ENCODE measurements at regions not wholly inside any gene's neighbourhood (a gene's known extent, or its start where the extent isn't known, plus 50 kb on each side); places are given as distances from the start of the nearest gene placed in this dataset.

DNA sequence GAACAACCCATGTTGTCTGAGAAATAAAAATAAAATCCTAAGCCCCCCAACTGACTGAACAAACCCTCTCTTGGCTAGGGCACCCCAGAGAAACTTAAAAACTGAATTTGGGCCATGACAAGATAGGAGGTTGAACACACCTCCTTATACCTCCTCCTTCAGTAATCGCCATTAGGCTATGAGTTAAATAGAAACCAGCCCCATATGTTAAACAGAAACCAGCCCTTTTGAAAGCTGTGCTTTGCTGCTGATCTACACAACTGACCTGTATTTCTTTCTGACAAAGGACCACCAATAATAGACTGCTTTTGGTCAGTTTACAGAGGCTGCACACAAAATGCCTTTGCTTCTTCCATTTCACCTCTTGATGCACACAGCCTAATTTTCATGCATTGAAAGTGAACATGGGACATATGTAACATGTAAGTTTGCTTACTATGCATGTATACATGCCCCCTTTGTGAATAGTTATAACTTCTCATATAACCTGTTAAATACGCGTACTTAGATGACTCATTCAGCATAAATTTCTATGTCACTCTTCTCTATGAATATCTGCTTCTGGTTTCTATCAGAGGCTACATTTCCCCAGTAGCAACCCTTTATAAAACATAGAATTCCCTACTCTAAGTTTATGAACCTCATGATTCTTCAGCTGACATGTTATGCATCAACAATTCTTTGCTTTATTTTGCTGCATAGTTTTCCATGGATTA is 462.9 kb downstream of the COL12A1 start:
- no peak for DNase-seq (ENCODE audit: low spot score in 2 of 2)
- Histone ChIP-seq H3K36me3 (no peaks in the 10 kb centered on the region), H3K27ac (no peak overlapping the region), H3K4me1 (no peaks in the 10 kb centered on the region), H3K9me3 (no peaks in the 10 kb centered on the region), H3K27me3 (no peaks in the 10 kb centered on the region), H3K4me3 (no peak overlapping the region)
- TF ChIP-seq, protein P1, sequence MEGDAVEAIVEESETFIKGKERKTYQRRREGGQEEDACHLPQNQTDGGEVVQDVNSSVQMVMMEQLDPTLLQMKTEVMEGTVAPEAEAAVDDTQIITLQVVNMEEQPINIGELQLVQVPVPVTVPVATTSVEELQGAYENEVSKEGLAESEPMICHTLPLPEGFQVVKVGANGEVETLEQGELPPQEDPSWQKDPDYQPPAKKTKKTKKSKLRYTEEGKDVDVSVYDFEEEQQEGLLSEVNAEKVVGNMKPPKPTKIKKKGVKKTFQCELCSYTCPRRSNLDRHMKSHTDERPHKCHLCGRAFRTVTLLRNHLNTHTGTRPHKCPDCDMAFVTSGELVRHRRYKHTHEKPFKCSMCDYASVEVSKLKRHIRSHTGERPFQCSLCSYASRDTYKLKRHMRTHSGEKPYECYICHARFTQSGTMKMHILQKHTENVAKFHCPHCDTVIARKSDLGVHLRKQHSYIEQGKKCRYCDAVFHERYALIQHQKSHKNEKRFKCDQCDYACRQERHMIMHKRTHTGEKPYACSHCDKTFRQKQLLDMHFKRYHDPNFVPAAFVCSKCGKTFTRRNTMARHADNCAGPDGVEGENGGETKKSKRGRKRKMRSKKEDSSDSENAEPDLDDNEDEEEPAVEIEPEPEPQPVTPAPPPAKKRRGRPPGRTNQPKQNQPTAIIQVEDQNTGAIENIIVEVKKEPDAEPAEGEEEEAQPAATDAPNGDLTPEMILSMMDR (IDR thresholded peaks at IDR 0.05): no peak
- TF ChIP-seq POLR2AphosphoS5 (IDR thresholded peaks at IDR 0.05): no peak
- TF ChIP-seq POLR2A (IDR thresholded peaks at IDR 0.05): no peak
- intact Hi-C loops (cut with DNase I; ENCODE audit: low total_unique reads): no loop called here

DNA sequence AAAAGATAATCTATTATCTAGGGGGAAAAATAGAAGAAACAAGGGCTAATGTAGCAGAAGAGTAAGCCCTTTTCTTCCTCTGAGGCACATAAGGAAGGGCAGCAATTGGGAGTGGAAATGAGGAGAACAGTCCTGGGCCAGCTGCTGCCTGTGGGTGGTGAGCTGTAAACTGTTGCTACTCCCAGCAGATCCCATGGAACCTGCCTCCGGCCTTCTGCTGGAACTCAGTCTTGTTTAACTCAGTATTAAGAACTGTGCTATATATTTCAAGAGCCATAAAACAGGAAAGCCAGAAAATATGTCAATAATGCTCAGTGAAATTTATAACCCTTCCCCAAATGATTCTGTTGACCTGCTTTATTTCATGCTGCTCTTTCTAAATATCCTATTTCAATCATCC is 464.2 kb downstream of the COL12A1 start:
- intact Hi-C loops (cut with DNase I; ENCODE audit: low total_unique reads): no loop called here
- peaks cover 4 to 8% of the 10 kb centered on the region in 2 donors for H3K9me3 ChIP-seq
- no peaks in the 10 kb centered on the region for H3K27me3 ChIP-seq
- TF ChIP-seq, protein P1 (IDR thresholded peaks at IDR 0.05): no peak
- TF ChIP-seq POLR2A (IDR thresholded peaks at IDR 0.05) (no peak), POLR2AphosphoS5 (IDR thresholded peaks at IDR 0.05) (no peak)
- H3K27ac ChIP-seq: no peak overlapping the region
- H3K4me1 ChIP-seq: no peaks in the 10 kb centered on the region
- H3K4me3 ChIP-seq: no peak overlapping the region
- H3K36me3 ChIP-seq: no peaks in the 10 kb centered on the region
- DNase-seq (ENCODE audit: low spot score in 2 of 2): no peak

DNA sequence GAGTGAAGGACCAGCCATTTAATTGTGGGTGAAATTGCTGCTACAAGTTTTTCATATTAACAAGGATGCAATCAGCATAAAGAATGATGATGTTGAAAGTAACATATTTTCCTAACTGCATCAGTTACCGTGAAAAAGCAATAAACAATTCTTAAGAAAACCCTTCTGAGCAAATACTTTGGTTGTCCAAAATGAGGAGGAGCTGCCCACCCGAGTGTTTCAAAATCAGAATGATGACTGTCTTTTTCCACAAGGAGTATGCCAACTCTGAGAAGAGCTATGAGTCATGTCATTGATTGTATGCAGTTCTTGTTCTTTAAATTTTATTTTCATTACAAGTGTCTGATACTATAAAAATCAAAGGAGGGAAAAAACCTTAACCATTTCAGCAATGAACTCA is 470.5 kb downstream of the COL12A1 start:
- no peaks in the 10 kb centered on the region for H3K27me3 ChIP-seq
- H3K27ac ChIP-seq: no peak overlapping the region
- DNase-seq (ENCODE audit: low spot score in 2 of 2): no peak
- H3K9me3 ChIP-seq: peaks cover 4 to 17% of the 10 kb centered on the region in 2 donors
- intact Hi-C loops (cut with DNase I; ENCODE audit: low total_unique reads): no loop called here
- TF ChIP-seq POLR2AphosphoS5 (IDR thresholded peaks at IDR 0.05): peak in 1 of 3 donors; percentile 42
- TF ChIP-seq, protein P1 (IDR thresholded peaks at IDR 0.05): no peak
- H3K4me1 ChIP-seq: no peaks in the 10 kb centered on the region
- H3K4me3 ChIP-seq: no peak overlapping the region
- no peaks in the 10 kb centered on the region for H3K36me3 ChIP-seq

DNA sequence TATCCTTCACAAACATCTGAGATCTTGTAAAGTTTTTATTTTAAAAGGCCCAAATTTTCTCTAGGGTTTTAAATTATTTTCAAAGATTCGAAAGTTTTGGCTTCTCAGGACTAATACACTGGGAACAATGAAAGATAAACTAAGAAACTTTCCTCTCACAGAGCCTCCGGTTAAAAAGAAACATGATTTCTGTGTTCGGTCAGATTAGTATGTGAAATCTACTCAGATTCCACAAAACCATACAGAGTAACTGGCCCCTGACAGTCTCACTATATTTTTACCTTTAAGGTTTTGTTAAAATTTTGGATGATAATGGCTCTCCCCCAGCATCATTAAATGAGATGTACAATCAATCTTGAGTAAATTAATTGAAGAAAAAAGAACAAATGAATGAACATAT is 471.0 kb downstream of the COL12A1 start:
- Histone ChIP-seq H3K27ac (peak overlapping the region in 1 of 2 donors; percentile 46), H3K9me3 (peaks cover 4 to 17% of the 10 kb centered on the region in 2 donors), H3K4me3 (no peak overlapping the region), H3K36me3 (no peaks in the 10 kb centered on the region), H3K4me1 (no peaks in the 10 kb centered on the region), H3K27me3 (no peaks in the 10 kb centered on the region)
- intact Hi-C loops (cut with DNase I; ENCODE audit: low total_unique reads): no loop called here
- TF ChIP-seq POLR2AphosphoS5 (IDR thresholded peaks at IDR 0.05) (no peak), POLR2A (IDR thresholded peaks at IDR 0.05) (no peak)
- TF ChIP-seq, protein P1 (IDR thresholded peaks at IDR 0.05): no peak
- no peak for DNase-seq (ENCODE audit: low spot score in 2 of 2)

DNA sequence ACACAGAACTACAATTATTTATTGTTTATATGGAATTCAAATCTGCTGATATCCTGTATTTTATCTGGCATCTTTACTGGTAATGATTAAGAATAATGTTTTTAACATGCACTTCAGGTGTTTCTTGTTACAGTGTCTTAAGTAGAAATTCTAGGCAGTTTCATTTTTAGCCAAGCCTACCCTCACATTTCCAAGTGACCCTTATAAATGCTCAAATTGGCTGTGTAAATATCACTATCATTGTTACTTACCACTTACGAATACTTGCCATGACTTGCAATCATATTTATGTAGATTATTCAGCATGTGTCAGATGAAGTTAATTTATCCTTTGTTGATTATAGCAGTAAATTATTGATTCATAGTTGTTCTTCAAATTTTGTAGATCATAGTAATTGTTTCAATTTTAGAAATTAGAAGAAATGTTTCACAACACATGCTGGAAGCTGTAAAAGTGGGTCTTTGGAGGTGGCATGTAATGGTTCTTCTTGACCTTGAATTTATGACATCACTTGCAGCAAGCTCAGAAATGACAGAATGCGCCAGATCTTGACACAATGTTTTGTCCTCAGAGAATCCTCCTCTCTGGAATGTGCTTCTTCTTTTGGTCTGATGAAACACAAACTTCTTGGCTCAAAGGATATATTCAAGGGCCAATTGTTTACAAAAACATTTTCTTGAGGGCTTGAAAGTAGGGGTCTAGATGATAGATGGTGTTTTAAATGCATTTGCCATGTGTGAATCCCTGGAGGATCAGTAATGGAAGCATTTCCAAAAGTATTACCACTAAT is 471.8 kb downstream of the COL12A1 start:
- no peak for DNase-seq (ENCODE audit: low spot score in 2 of 2)
- Histone ChIP-seq H3K4me1 (no peaks in the 10 kb centered on the region), H3K27me3 (no peaks in the 10 kb centered on the region), H3K36me3 (no peaks in the 10 kb centered on the region), H3K27ac (peak overlapping the region in 1 of 2 donors; percentile 46), H3K9me3 (peaks cover 4 to 17% of the 10 kb centered on the region in 2 donors), H3K4me3 (no peak overlapping the region)
- intact Hi-C loops (cut with DNase I; ENCODE audit: low total_unique reads): no loop called here
- TF ChIP-seq, protein P1 (IDR thresholded peaks at IDR 0.05): no peak
- TF ChIP-seq POLR2AphosphoS5 (IDR thresholded peaks at IDR 0.05): peak in 1 of 3 donors; percentile 44

Data from breast epithelium (tissue), 4 donors.